HG02678 (cell line): ENCODE measurements at regions not wholly inside any gene's neighbourhood (a gene's known extent, or its start where the extent isn't known, plus 50 kb on each side); places are given as distances from the start of the nearest gene placed in this dataset.
"Not testable (repeated sequence)": the region's sequence is repeated elsewhere in the genome, so short reads cannot be mapped to it uniquely, and the experiment has no call there.

Experiments
- ATAC-seq: cut with Tn5 transposase; IDR thresholded peaks from one replicate; pipeline ENCODE4 v1.9.1; 2021; ENCODE audit warnings: mild to moderate bottlenecking, moderate library complexity; ENCODE audit not compliant: unreplicated experiment

- no peak for ATAC-seq
Measured at GRCh38 chr12:86647800-86648199, 391.6 kb upstream of the MGAT4C start.

GRCh38 chr12:86634456-86635410, 378.5 kb upstream of the MGAT4C start:
- no peak for ATAC-seq

DNA sequence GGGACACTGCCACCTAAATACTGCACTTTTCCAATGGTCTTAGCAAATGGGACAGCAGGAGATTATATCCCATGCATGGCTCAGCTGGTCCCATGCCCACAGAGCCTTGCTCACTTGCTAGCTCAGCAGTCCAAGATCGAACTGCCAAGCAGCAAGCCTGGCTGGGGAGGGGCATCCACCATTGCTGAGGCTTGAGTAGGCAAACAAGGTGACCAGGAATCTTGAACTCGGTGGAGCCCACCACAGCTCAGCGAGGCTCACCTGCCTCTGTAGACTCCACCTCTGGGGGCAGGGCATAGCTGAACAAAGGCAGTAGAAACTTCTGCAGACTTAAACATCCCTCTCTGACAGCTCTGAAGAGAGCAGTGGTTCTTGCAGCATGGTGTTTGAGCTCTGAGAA, 370.8 kb upstream of the MGAT4C start:
- no peak for ATAC-seq

DNA sequence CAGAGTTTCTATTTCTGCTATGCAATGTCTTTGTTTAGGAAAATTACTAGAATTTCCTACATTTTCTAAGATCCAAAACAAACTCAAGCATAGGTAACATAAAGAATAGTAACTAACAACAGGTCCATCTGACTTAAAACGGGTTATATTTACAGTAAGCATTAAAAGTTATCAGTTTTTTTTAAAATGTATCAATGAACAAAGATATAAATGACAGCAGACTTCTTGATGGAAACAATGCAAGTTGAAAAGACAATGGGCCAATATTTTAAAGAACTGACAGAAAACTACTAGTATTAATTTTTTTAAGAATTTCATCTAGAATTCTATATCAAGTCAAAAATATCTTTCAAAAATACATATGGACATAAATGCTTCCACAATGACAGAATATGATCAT, 367.1 kb upstream of the MGAT4C start:
- no peak for ATAC-seq

- no peak for ATAC-seq
Measured at GRCh38 chr12:86621957-86622356, 365.8 kb upstream of the MGAT4C start.

- no peak for ATAC-seq
Measured at GRCh38 chr12:86613311-86613710, 357.1 kb upstream of the MGAT4C start.

DNA sequence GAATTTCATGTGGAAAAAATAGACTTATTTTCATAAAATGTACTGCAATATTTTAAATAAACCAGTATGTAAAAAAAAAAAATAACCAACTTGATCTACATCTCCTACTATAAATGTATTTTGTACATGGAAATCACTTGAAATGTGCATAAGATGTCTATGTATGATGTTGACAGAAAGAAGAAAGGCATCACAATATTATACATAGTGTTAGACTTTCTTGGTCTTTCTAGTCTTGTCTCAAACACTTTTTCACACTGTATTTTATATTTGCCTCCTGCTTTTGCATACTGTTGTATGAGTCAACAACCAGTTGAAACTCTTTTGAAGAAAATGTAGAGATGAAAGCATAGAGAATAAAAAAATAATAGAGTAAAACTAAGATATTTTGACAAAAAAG, 352.4 kb upstream of the MGAT4C start:
- no peak for ATAC-seq

- no peak for ATAC-seq
Measured at GRCh38 chr12:86601550-86602308, 345.5 kb upstream of the MGAT4C start.

- ATAC-seq, result no peak
Measured at GRCh38 chr12:86600664-86601231, 344.6 kb upstream of the MGAT4C start.

DNA sequence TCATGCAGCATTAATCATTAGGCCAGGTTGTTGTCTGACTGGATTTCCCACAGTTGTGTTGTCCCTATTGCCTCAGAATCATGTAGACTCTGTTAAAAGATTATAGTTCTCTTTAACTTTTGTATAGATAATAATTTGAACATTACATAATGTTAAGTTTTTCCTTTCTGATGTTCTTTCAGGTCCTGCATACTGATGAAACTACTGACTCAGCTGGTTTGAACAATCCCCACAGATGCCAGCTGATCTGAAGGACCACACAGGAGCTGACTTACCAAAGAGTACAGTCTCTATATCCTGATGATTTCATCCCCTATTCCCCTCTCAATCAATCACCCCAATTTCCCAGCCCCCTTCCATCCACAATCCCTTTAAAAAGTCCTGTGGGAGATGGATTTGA, 341.2 kb upstream of the MGAT4C start:
- no peak for ATAC-seq

DNA sequence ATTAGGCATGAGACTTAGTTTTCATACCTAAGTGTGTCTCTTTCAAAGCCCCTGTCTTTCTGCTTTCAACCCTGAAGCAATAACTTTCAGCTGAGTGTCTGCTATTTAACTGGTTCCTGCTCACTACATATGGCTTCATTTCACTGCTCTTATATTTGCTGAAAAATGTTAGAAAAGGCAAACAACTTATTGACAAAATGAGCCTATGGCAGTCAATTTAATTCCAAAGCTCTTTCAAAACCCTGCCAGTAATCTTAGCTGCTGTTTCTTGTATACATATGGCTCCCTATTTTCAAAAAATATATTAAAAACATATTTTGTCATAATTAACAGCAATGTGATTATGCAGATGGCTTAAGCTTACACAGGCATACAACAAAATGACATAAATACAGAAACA, 334.1 kb upstream of the MGAT4C start:
- ATAC-seq, result no peak

- ATAC-seq, result no peak
Measured at GRCh38 chr12:86574143-86574542, 318.0 kb upstream of the MGAT4C start.

GRCh38 chr12:86572455-86572854, 316.3 kb upstream of the MGAT4C start:
- ATAC-seq, result no peak

- ATAC-seq, result no peak
Measured at GRCh38 chr12:86565038-86565437, 308.8 kb upstream of the MGAT4C start.

- not testable (repeated sequence) for ATAC-seq
Measured at GRCh38 chr12:86555491-86555890, 299.3 kb upstream of the MGAT4C start.

GRCh38 chr12:86551146-86551571, 295.0 kb upstream of the MGAT4C start:
- no peak for ATAC-seq

GRCh38 chr12:86550218-86551145, 294.3 kb upstream of the MGAT4C start:
- ATAC-seq, result no peak

DNA sequence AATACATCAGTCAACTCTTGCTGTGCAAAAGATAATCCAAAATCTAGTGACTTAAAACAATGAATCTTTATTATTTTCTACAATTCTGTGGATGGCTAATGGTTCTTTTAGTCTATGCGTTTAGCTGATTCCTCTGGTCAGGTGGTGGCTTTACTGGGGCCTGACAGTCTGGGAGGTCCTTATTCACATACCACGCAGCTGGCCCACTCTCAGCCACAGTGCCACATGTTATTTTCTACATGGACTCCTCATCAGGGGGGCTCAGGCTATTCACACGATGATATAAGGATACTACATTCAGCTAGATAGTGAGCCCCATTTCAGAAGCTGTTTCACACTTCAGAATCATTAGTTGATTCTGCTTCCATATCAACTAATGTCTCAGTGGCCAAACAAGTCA, 287.5 kb upstream of the MGAT4C start:
- no peak for ATAC-seq

DNA sequence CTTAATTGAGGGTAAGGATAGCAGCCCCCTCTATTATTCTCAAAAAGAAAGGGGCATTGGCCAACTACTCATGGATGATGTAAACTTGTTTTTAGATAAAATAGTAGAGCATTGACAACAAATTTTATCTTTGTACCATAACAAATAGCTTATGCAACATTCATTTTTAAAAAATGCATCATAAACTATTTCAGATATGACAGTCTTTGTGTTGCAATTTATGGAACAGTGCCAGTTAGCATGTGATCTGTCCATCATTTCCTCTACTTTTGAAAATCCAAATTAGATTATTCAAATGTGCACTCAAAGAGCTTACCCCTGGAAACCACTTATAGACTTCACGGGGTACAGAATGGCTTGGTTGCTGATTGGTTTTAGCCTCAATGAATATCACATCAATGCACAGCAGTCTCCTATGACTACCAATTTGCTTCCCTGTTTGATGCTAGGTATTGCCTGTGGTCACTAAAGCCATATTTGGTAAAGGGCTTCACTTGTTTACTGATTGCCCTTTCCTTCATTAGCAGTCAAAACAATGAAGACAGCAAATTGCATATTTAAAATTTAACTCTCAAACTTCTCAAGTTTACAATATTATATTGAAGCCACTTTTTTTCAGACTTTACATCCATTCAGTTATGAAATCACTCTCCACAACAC, 274.9 kb upstream of the MGAT4C start:
- ATAC-seq, result no peak

DNA sequence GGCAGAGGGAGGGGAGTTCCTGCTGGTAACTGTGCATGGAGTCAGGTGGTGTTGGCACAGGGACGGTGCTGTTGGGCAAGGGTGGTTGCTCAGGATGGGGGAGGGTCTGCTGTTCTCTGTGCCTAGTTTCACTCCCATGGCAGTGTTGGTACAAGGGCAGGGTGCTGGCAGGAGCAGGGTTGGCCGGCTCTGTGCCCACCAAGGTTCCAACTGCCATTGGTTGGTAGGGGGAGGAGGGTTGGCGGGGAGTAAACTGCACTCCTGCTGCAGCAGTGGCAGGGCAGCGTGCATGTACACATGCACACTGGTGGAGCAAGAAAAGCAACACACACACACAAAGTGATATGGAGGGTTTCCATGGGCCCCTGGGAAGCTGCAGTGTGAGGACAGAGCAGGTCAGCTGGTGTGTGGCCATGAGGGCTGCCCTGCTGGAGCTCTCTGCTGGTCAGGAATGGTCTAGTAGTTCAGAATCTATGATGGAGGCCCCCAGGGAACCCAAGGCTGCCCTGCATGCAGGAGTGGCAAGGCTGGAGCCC, 269.9 kb upstream of the MGAT4C start:
- ATAC-seq, result no peak
